HEK293 (cell line): ENCODE measurements at regions not wholly inside any gene's neighbourhood (a gene's known extent, or its start where the extent isn't known, plus 50 kb on each side); places are given as distances from the start of the nearest gene placed in this dataset.

Experiments used
- HOXA7 ChIP-seq: sonication (generic); formaldehyde crosslinking; IDR thresholded peaks from 2 replicates; pipeline ENCODE4 v1.8.1; 2022; ENCODE audit warnings: missing genetic modification reagents, borderline replicate concordance
- TF ChIP-seq, protein P1 (sequence below): fragments of 450-650 bp; formaldehyde crosslinking; IDR thresholded peaks from 2 replicates; pipeline ENCODE4 v1.5.1; 2016; ENCODE audit warnings: missing biosample characterization, missing genetic modification characterization

DNA sequence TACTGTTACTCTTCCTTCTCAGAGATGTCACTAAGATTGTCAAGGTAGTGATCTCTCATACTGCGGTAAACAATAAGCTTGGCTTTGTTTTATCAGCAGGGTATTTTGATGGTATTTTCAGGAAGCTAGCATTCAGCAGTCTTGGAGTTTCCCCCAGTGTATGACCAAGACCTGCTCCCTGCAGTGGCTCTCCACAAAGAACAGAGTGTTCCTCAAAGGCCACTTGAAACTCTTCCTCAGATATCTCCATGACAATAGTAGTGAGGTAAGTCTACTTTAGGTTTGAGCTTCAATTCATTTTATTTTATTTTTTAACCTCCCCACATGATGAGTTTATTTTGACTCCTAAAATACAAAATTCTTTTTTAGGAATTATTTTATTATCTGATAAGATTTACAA is 74.0 kb upstream of the G2E3 start:
- TF ChIP-seq, protein P1, sequence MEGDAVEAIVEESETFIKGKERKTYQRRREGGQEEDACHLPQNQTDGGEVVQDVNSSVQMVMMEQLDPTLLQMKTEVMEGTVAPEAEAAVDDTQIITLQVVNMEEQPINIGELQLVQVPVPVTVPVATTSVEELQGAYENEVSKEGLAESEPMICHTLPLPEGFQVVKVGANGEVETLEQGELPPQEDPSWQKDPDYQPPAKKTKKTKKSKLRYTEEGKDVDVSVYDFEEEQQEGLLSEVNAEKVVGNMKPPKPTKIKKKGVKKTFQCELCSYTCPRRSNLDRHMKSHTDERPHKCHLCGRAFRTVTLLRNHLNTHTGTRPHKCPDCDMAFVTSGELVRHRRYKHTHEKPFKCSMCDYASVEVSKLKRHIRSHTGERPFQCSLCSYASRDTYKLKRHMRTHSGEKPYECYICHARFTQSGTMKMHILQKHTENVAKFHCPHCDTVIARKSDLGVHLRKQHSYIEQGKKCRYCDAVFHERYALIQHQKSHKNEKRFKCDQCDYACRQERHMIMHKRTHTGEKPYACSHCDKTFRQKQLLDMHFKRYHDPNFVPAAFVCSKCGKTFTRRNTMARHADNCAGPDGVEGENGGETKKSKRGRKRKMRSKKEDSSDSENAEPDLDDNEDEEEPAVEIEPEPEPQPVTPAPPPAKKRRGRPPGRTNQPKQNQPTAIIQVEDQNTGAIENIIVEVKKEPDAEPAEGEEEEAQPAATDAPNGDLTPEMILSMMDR: no peak
- TF ChIP-seq HOXA7 (CRISPR knock-in tag): no peak
